ENCODE measurements at regions not wholly inside any gene's neighbourhood (a gene's known extent, or its start where the extent isn't known, plus 50 kb on each side); places are given as distances from the start of the nearest gene placed in this dataset.

DNA sequence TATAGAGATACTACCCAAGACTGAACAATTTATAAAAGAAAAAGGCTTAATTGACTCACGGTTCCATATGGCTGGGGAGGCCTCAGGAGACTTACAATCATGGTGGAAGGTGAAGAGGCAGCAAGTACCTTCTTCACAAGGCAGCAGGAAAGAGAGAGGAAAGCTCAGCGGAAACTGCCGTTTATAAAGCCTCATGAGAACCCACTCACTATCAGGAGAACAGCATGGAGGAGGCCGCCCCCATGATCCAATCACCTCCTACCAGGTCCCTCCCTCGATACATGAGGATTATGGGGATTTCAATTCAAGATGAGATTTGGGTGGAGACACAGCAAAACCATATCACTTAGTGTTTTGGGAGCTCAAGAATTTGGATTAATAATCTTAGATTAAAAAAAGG is 240.2 kb downstream of the UACA start:
- no peaks in the 10 kb centered on the region for H3K27me3 ChIP-seq (ENCODE audit: insufficient read depth, low read length)
- 0 out of 2 replicates have a peak, but pooled peaks cover 3% of the 10 kb centered on the region for H3K4me1 ChIP-seq (ENCODE audit: insufficient read depth, low read length)
- H3K9me3 ChIP-seq (ENCODE audit: insufficient read depth, low read depth, low read length), result no peaks in the 10 kb centered on the region
- no peaks in the 10 kb centered on the region for H3K36me3 ChIP-seq (ENCODE audit: insufficient read depth, low read length)
- 91% methylated on average over 3 of the region's 5 CpGs for whole genome bisulfite sequencing
- no peak overlapping the region for H3K27ac ChIP-seq (ENCODE audit: low read depth, low read length)
- no peak overlapping the region for H3K4me3 ChIP-seq (ENCODE audit: low read length)
- H3K9ac ChIP-seq (ENCODE audit: low read depth, low read length), result no peak overlapping the region

DNA sequence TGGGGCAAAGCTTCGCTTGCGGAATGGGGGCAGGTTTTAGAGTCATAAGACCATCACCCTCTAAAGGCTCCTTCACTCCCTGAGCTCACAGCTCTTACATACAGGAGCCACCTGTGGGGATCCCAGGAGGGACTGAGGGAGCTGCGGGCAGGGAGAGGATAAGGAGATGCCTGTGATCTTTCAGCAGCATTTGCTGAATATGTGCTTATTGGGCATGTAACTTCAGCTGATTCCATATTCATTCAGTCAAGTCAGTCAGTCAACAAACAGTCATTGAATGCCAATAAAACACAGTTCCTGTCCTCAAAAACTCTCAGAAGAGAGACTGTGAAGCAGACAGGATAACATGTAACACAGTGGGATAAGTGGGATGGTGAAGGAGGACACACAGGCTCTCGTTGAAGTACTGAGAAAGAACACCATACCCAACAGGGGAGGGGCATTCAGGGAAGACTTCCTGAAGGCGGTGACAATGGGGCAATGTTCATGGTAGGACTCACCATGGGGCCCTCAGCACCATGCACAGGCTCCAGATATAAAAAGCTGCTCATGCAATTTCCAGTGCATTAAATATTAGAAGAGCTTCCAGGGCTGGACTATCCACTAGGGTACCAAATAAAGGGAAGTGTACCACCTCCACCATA is 240.9 kb downstream of the UACA start:
- H3K36me3 ChIP-seq (ENCODE audit: insufficient read depth, low read length), result no peaks in the 10 kb centered on the region
- no peak overlapping the region for H3K27ac ChIP-seq (ENCODE audit: low read depth, low read length)
- WGBS, result 94% methylated on average over 5 of the region's 5 CpGs
- H3K4me3 ChIP-seq (ENCODE audit: low read length), result no peak overlapping the region
- no peaks in the 10 kb centered on the region for H3K9me3 ChIP-seq (ENCODE audit: insufficient read depth, low read depth, low read length)
- no peaks in the 10 kb centered on the region for H3K27me3 ChIP-seq (ENCODE audit: insufficient read depth, low read length)
- H3K9ac ChIP-seq (ENCODE audit: low read depth, low read length), result no peak overlapping the region
- 0 out of 2 replicates have a peak, but pooled peaks cover 3% of the 10 kb centered on the region for H3K4me1 ChIP-seq (ENCODE audit: insufficient read depth, low read length)

DNA sequence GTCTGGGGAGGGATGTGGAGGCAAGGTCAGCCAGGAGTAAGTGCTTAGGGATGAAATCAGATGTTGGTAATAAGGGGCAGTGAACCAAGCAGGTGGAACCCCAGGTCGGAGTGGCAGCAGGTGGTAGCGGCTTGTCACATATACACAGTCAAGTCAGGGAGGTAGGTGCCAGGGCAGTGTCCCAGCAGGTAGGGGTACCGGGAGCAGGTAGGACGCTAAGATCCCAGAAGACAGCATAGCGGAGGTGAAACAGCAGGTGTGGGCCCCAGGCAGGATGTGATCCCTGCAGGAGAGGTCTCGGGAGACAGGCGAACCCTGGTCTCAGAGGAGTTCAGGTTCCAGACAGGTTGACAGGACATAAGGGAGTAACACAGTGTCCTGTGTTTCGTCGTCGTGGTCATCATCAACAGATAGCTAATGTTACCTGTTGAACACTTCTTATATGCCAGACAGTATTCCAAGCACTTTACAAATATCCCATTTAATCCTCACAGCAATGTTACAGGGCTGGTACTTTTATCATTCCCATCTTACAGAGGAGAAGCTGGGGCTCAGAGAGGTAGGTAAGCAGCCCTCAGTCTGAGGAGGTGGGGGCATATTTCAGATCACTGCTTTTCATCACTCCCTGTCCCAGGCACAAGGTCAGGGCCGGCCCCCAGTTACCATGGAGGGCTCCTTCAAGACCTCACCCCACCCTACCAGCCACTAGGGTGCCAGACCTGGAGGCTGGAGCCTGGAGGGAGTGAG is 241.6 kb downstream of the UACA start:
- no peaks in the 10 kb centered on the region for H3K9me3 ChIP-seq (ENCODE audit: insufficient read depth, low read depth, low read length)
- no peak overlapping the region for H3K27ac ChIP-seq (ENCODE audit: low read depth, low read length)
- no peaks in the 10 kb centered on the region for H3K36me3 ChIP-seq (ENCODE audit: insufficient read depth, low read length)
- 0 out of 2 replicates have a peak, but pooled peaks cover 3% of the 10 kb centered on the region for H3K4me1 ChIP-seq (ENCODE audit: insufficient read depth, low read length)
- H3K27me3 ChIP-seq (ENCODE audit: insufficient read depth, low read length), result no peaks in the 10 kb centered on the region
- WGBS, result 93% methylated on average over 11 of the region's 11 CpGs
- no peak overlapping the region for H3K4me3 ChIP-seq (ENCODE audit: low read length)
- H3K9ac ChIP-seq (ENCODE audit: low read depth, low read length), result no peak overlapping the region

DNA sequence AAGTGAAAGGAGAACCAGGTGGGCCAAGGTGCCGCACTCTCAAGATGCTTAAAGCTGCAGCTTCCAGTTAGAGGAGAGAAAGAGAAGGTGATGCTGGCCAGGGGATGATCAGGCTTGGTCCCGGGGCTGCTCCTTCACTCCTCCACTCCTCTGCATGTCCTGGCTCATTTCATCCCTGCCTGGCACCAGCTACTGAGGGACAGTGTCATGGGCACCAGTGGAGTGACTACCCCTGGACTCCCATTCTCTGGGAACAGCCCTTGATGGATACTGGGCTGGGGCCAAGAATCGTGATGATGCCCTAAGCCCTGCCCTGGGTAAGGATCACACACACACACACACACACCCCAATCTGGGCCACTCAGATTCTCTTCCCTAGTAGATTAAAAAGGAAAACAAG is 243.7 kb downstream of the UACA start:
- H3K27me3 ChIP-seq (ENCODE audit: insufficient read depth, low read length), result no peaks in the 10 kb centered on the region
- H3K27ac ChIP-seq (ENCODE audit: low read depth, low read length), result no peak overlapping the region
- H3K9me3 ChIP-seq (ENCODE audit: insufficient read depth, low read depth, low read length), result no peaks in the 10 kb centered on the region
- H3K4me3 ChIP-seq (ENCODE audit: low read length), result no peak overlapping the region
- WGBS, result 84% methylated on average over 3 of the region's 3 CpGs
- no peaks in the 10 kb centered on the region for H3K36me3 ChIP-seq (ENCODE audit: insufficient read depth, low read length)
- no peaks in the 10 kb centered on the region for H3K4me1 ChIP-seq (ENCODE audit: insufficient read depth, low read length)
- H3K9ac ChIP-seq (ENCODE audit: low read depth, low read length), result no peak overlapping the region

DNA sequence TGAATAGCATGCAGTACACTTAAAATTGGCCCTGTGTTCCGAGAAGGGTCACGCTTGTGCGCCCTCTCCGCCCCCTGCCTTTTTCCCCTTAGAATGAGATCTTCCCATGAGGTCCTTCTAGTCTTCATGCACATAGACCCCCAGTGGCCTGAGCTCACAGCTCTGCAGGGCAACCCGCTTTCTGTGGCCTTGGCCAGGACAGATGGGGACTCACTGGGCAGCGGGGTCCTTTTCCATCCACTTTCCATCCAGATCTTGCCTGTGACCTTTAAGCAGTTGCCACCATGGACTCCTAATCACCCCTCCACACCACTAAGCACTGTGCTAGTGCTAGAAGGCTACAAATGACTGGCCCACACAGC is 244.4 kb downstream of the UACA start:
- Histone ChIP-seq H3K36me3 (ENCODE audit: insufficient read depth, low read length) (no peaks in the 10 kb centered on the region), H3K27me3 (ENCODE audit: insufficient read depth, low read length) (no peaks in the 10 kb centered on the region), H3K4me1 (ENCODE audit: insufficient read depth, low read length) (no peaks in the 10 kb centered on the region), H3K4me3 (ENCODE audit: low read length) (no peak overlapping the region), H3K9ac (ENCODE audit: low read depth, low read length) (no peak overlapping the region), H3K27ac (ENCODE audit: low read depth, low read length) (no peak overlapping the region), H3K9me3 (ENCODE audit: insufficient read depth, low read depth, low read length) (no peaks in the 10 kb centered on the region)
- 91% methylated on average over 6 of the region's 6 CpGs for WGBS

- H3K27ac ChIP-seq (ENCODE audit: low read depth, low read length), result no peak overlapping the region
- 86% methylated on average over 11 of the region's 11 CpGs for WGBS
Observed at GRCh38 chr15:70518201-70519003, 245.0 kb downstream of the UACA start.

DNA sequence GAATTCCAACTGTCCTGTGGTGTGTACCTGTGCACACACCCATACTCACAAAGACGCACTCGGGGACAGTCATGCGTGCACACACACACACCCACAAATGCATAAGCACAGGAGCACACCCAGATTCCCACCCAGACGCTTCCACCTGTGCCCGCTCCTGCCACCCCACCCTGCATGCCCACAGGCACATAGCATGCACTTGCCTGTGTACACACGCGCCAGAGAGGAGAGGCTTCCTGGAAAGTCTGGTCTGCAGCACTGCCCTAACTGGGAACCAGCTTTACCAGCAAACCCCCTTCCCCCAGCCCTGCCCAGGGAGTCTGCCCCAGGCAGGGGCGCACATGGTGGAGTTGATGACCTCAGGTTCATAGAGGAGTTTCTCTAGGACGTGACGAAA is 246.2 kb downstream of the UACA start:
- 81% methylated on average over 10 of the region's 10 CpGs for WGBS
- Histone ChIP-seq H3K27me3 (ENCODE audit: insufficient read depth, low read length) (no peaks in the 10 kb centered on the region), H3K36me3 (ENCODE audit: insufficient read depth, low read length) (no peaks in the 10 kb centered on the region), H3K9me3 (ENCODE audit: insufficient read depth, low read depth, low read length) (no peaks in the 10 kb centered on the region), H3K27ac (ENCODE audit: low read depth, low read length) (no peak overlapping the region), H3K4me1 (ENCODE audit: insufficient read depth, low read length) (no peaks in the 10 kb centered on the region), H3K4me3 (ENCODE audit: low read length) (no peak overlapping the region), H3K9ac (ENCODE audit: low read depth, low read length) (no peak overlapping the region)

More at GRCh38 chr15:70518201-70519003, 245.0 kb downstream of the UACA start:
- Histone ChIP-seq H3K9ac (ENCODE audit: low read depth, low read length) (no peak overlapping the region), H3K36me3 (ENCODE audit: insufficient read depth, low read length) (no peaks in the 10 kb centered on the region), H3K4me3 (ENCODE audit: low read length) (no peak overlapping the region), H3K9me3 (ENCODE audit: insufficient read depth, low read depth, low read length) (no peaks in the 10 kb centered on the region), H3K4me1 (ENCODE audit: insufficient read depth, low read length) (no peaks in the 10 kb centered on the region), H3K27me3 (ENCODE audit: insufficient read depth, low read length) (no peaks in the 10 kb centered on the region)

DNA sequence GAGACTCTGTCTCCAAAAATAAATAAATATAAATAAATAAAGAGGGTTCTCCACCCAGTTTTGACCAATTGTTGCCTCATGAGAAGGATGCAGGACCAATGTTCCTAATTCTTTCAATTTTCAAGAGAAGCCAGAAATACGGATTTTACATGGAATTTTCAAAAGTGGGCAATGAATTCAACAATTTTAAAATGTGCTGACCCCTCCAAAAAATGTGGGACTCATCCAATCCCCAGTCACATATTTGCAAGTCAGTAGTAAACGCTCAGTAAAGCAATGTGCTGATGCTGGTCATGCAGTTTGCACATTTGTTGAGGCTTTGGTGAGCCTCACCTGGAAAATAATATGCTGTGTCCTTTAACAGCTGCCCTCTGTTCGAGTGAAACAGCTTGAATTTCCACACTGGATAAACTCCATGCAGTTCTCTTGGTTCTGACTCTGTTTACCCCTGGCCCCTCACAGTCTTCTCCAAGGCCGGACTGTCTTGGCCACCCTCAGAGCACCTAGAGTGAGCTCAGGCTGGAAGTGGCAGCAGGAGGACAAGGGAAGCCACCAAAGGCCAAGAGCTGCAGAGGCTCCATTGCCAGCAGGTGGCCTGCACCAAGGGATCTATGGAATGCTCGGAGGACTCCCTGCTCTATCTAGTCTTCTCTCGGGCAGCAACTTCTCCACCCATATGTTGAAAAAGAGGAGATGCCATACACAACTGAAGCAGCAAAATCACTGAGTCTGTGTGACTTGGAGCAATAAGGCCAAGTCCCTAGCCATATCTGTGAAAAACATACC is 246.8 kb downstream of the UACA start:
- H3K4me1 ChIP-seq (ENCODE audit: insufficient read depth, low read length), result no peaks in the 10 kb centered on the region
- WGBS, result 88% methylated on average over 6 of the region's 6 CpGs
- no peak overlapping the region for H3K9ac ChIP-seq (ENCODE audit: low read depth, low read length)
- no peak overlapping the region for H3K4me3 ChIP-seq (ENCODE audit: low read length)
- H3K36me3 ChIP-seq (ENCODE audit: insufficient read depth, low read length), result no peaks in the 10 kb centered on the region
- H3K27ac ChIP-seq (ENCODE audit: low read depth, low read length), result no peak overlapping the region
- H3K9me3 ChIP-seq (ENCODE audit: insufficient read depth, low read depth, low read length), result no peaks in the 10 kb centered on the region
- no peaks in the 10 kb centered on the region for H3K27me3 ChIP-seq (ENCODE audit: insufficient read depth, low read length)

GRCh38 chr15:70514251-70514650 is 249.1 kb downstream of the UACA start:
- Histone ChIP-seq H3K27ac (ENCODE audit: low read depth, low read length) (no peak overlapping the region), H3K9ac (ENCODE audit: low read depth, low read length) (no peak overlapping the region), H3K27me3 (ENCODE audit: insufficient read depth, low read length) (no peaks in the 10 kb centered on the region), H3K4me3 (ENCODE audit: low read length) (no peak overlapping the region), H3K36me3 (ENCODE audit: insufficient read depth, low read length) (no peaks in the 10 kb centered on the region), H3K4me1 (ENCODE audit: insufficient read depth, low read length) (no peaks in the 10 kb centered on the region), H3K9me3 (ENCODE audit: insufficient read depth, low read depth, low read length) (no peaks in the 10 kb centered on the region; the same call in 1 of the 2 replicates)
- WGBS, result 90% methylated on average over 7 of the region's 7 CpGs

- H3K27ac ChIP-seq (ENCODE audit: low read depth, low read length), result no peak overlapping the region
- 94% methylated on average over 4 of the region's 4 CpGs for WGBS
- no peaks in the 10 kb centered on the region; the same call in 1 of the 2 replicates for H3K9me3 ChIP-seq (ENCODE audit: insufficient read depth, low read depth, low read length)
- no peak overlapping the region for H3K4me3 ChIP-seq (ENCODE audit: low read length)
- no peaks in the 10 kb centered on the region for H3K36me3 ChIP-seq (ENCODE audit: insufficient read depth, low read length)
- no peaks in the 10 kb centered on the region for H3K4me1 ChIP-seq (ENCODE audit: insufficient read depth, low read length)
- no peak overlapping the region for H3K9ac ChIP-seq (ENCODE audit: low read depth, low read length)
- H3K27me3 ChIP-seq (ENCODE audit: insufficient read depth, low read length), result no peaks in the 10 kb centered on the region
Observed at GRCh38 chr15:70513819-70514218, 249.5 kb downstream of the UACA start.
